K562 (cell line): ENCODE measurements at regions not wholly inside any gene's neighbourhood (a gene's known extent, or its start where the extent isn't known, plus 50 kb on each side); places are given as distances from the start of the nearest gene placed in this dataset.

Experiments
- AFF4 ChIP-seq: sonication (generic); formaldehyde crosslinking; IDR thresholded peaks from 2 replicates; pipeline ENCODE4 v1.8.0; 2023; ENCODE audit warnings: mild to moderate bottlenecking, missing genetic modification reagents
- CHAMP1 ChIP-seq: fragments of 450-650 bp; IDR thresholded peaks from 2 replicates; pipeline ENCODE4 v1.6.1; 2016; ENCODE audit warnings: mild to moderate bottlenecking
- ELF2 ChIP-seq: fragments of 250-450 bp; sonication (Bioruptor Pico); IDR thresholded peaks from 2 replicates; pipeline ENCODE4 v1.5.0; 2021; ENCODE audit warnings: mild to moderate bottlenecking
- GABPB2 ChIP-seq: fragments of 250-450 bp; sonication (Bioruptor Pico); conservative IDR thresholded peaks from 2 replicates; pipeline ENCODE4 v1.5.1; 2021; ENCODE audit warnings: mild to moderate bottlenecking
- MXI1 ChIP-seq: IDR thresholded peaks from 2 replicates; pipeline ENCODE4 v1.6.1; 2011; ENCODE audit warnings: low read depth, mild to moderate bottlenecking, improper control_type of control experiment, low read length
- NUFIP1 ChIP-seq: fragments of 450-650 bp; IDR thresholded peaks from 2 replicates; pipeline ENCODE4 v1.6.1; 2018; ENCODE audit not compliant: partially characterized antibody
- RBM39 ChIP-seq: fragments of 200-400 bp; formaldehyde crosslinking; optimal IDR thresholded peaks from 2 replicates; pipeline ENCODE3; 2018; ENCODE audit warnings: low read depth, low read length
- TAF9B ChIP-seq: fragments of 450-650 bp; IDR thresholded peaks from 2 replicates; pipeline ENCODE4 v1.6.1; 2018; ENCODE audit warnings: mild to moderate bottlenecking; ENCODE audit not compliant: partially characterized antibody
- TARDBP ChIP-seq: fragments of 450-650 bp; IDR thresholded peaks from 2 replicates; pipeline ENCODE4 v1.6.1; 2016
- TBL1XR1 ChIP-seq, 2 experiments: IDR thresholded peaks; 2 replicates each; pipeline ENCODE4 v1.6.1; 2012; ENCODE audit warnings: improper control_type of control experiment in 2 of 2, low read length in 2 of 2, mild to moderate bottlenecking in 1 of 2
- TCF3 ChIP-seq: sonication (generic); formaldehyde crosslinking; IDR thresholded peaks from 2 replicates; pipeline ENCODE4 v1.4.0; 2020; ENCODE audit warnings: mild to moderate bottlenecking, missing genetic modification reagents
- TGIF2 ChIP-seq: sonication (generic); formaldehyde crosslinking; IDR thresholded peaks from 2 replicates; pipeline ENCODE4 v1.8.1; 2022; ENCODE audit warnings: mild to moderate bottlenecking, missing genetic modification reagents, moderate library complexity
- ZFP36 ChIP-seq: fragments of 150-350 bp; IDR thresholded peaks from 2 replicates; pipeline ENCODE4 v1.6.1; 2018; ENCODE audit warnings: low read length, low read depth; ENCODE audit not compliant: partially characterized antibody
- ZNF239 ChIP-seq: fragments of 250-450 bp; sonication (Bioruptor Pico); IDR thresholded peaks from 2 replicates; pipeline ENCODE4 v1.4.0; 2020; ENCODE audit warnings: mild to moderate bottlenecking
- ZNF518B ChIP-seq: fragments of 250-450 bp; sonication (Bioruptor Pico); IDR thresholded peaks from 2 replicates; pipeline ENCODE4 v1.5.0; 2021; ENCODE audit warnings: mild to moderate bottlenecking, moderate library complexity
- TF ChIP-seq, protein P1 (sequence below): IDR thresholded peaks from 2 replicates; pipeline ENCODE4 v1.6.1; 2016; ENCODE audit warnings: missing genetic modification characterization, missing compliant biosample characterization

GRCh38 chr5:81851481-81852178 lies 100.7 kb upstream of the SSBP2 start (continued):
- TF ChIP-seq, protein P1, sequence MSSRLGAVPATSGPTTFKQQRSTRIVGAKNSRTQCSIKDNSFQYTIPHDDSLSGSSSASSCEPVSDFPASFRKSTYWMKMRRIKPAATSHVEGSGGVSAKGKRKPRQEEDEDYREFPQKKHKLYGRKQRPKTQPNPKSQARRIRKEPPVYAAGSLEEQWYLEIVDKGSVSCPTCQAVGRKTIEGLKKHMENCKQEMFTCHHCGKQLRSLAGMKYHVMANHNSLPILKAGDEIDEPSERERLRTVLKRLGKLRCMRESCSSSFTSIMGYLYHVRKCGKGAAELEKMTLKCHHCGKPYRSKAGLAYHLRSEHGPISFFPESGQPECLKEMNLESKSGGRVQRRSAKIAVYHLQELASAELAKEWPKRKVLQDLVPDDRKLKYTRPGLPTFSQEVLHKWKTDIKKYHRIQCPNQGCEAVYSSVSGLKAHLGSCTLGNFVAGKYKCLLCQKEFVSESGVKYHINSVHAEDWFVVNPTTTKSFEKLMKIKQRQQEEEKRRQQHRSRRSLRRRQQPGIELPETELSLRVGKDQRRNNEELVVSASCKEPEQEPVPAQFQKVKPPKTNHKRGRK (tag): no peak
- TF ChIP-seq ZNF239 (CRISPR knock-in tag) (peak; percentile 69), TBL1XR1 (IDR thresholded peaks at IDR 0.05; ENCODE audit: low read length in 2 of 2) (peak in 1 of 2 experiments; percentile 79; a peak in 2 of 4 replicates), ZFP36 (no peak), AFF4 (CRISPR knock-in tag) (no peak), CHAMP1 (peak; percentile 86), MXI1 (0 out of 2 replicates have a peak, but pooled peaks have one; percentile 5), TAF9B (peak; percentile 80), ZNF518B (CRISPR knock-in tag) (no peak), GABPB2 (no peak), TGIF2 (CRISPR knock-in tag) (no peak), TCF3 (CRISPR knock-in tag) (no peak), TARDBP (peak; percentile 49; the same call in 1 of the 2 replicates), NUFIP1 (peak; percentile 38), ELF2 (CRISPR knock-in tag) (peak; percentile 94), RBM39 (peak; percentile 40)
